CD14-positive monocyte (primary cell): ENCODE measurements at regions not wholly inside any gene's neighbourhood (a gene's known extent, or its start where the extent isn't known, plus 50 kb on each side); places are given as distances from the start of the nearest gene placed in this dataset.
"Not testable (repeated sequence)": the region's sequence is repeated elsewhere in the genome, so short reads cannot be mapped to it uniquely, and the experiment has no call there.

ENCODE experiments used
- DNase-seq, 3 donors: peaks; one replicate each; pipeline ENCODE4 v3.0.0-alpha.2; 2011 to 2022
- H2AFZ ChIP-seq: 2 replicates; pipeline ENCODE4 v1.6.0; 2012; ENCODE audit warnings: mild to moderate bottlenecking, low read depth, low read length, inconsistent platforms; ENCODE audit not compliant: insufficient read depth, poor library complexity, severe bottlenecking
- H3K27ac ChIP-seq, 2 donors: 1 replicate in 1 of 2; 2 replicates in 1 of 2; pipeline ENCODE4 v1.5.1; 2012 to 2013; ENCODE audit warnings: low read length in 2 of 2, control low read depth in 1 of 2, inconsistent platforms in 1 of 2, low read depth in 1 of 2, mild to moderate bottlenecking in 1 of 2
- H3K27me3 ChIP-seq, 2 donors: one replicate each; pipeline versions ENCODE4 v1.6.0 to v1.6.1; 2011 to 2013; ENCODE audit warnings: low read length in 2 of 2; ENCODE audit not compliant: control insufficient read depth in 2 of 2, insufficient read depth in 2 of 2
- H3K36me3 ChIP-seq, 2 donors: replicated peaks in 1 of 2; 1 replicate in 1 of 2; 2 replicates in 1 of 2; pipeline versions ENCODE4 v1.5.1 to v1.6.1; 2012 to 2013; ENCODE audit warnings: low read length in 2 of 2, control low read depth in 1 of 2, inconsistent platforms in 1 of 2, mild to moderate bottlenecking in 1 of 2; ENCODE audit not compliant: insufficient read depth in 2 of 2, control insufficient read depth in 1 of 2
- H3K4me1 ChIP-seq, 2 donors: 1 replicate in 1 of 2; 2 replicates in 1 of 2; pipeline versions ENCODE4 v1.5.1 to v1.6.1; 2012 to 2013; ENCODE audit warnings: low read length in 2 of 2, control low read depth in 1 of 2, inconsistent platforms in 1 of 2, mild to moderate bottlenecking in 1 of 2, moderate library complexity in 1 of 2; ENCODE audit not compliant: insufficient read depth in 2 of 2, control insufficient read depth in 1 of 2
- H3K4me2 ChIP-seq: replicated peaks from 2 replicates; pipeline ENCODE3; 2012; ENCODE audit warnings: low read length, moderate library complexity, mild to moderate bottlenecking; ENCODE audit not compliant: poor library complexity, severe bottlenecking; ENCODE audit errors: extremely low read depth
- H3K4me3 ChIP-seq, 3 experiments: fragments of 200-600 bp in 1 of 3; sonication (generic) in 1 of 3; replicated peaks in 1 of 3; 1 replicate in 2 of 3; 2 replicates in 1 of 3; pipeline ENCODE4 v1.5.1; 2011 to 2013; ENCODE audit warnings: low read length in 3 of 3, mild to moderate bottlenecking in 3 of 3, control low read depth in 2 of 3, low read depth in 2 of 3, inconsistent platforms in 1 of 3, moderate library complexity in 1 of 3
- H3K79me2 ChIP-seq: 2 replicates; pipeline ENCODE4 v1.6.0; 2012; ENCODE audit warnings: mild to moderate bottlenecking, control low read depth, inconsistent platforms, low read length, moderate library complexity; ENCODE audit not compliant: insufficient read depth
- H3K9ac ChIP-seq: 2 replicates; pipeline ENCODE4 v1.6.0; 2017; ENCODE audit warnings: low read length, mild to moderate bottlenecking; ENCODE audit not compliant: insufficient read depth, poor library complexity, severe bottlenecking
- H3K9me3 ChIP-seq, 2 donors: replicated peaks in 1 of 2; 1 replicate in 1 of 2; 2 replicates in 1 of 2; pipeline versions ENCODE4 v1.5.1 to v1.6.1; 2012 to 2013; ENCODE audit warnings: low read length in 2 of 2, control low read depth in 1 of 2; ENCODE audit not compliant: control insufficient read depth in 1 of 2, insufficient read depth in 1 of 2
- H4K20me1 ChIP-seq: 2 replicates; pipeline ENCODE4 v1.6.0; 2012; ENCODE audit warnings: mild to moderate bottlenecking, low read length, control low read depth, moderate library complexity; ENCODE audit not compliant: insufficient read depth
- H3K27ac Mint-ChIP-seq, 7 donors: one replicate each; pipeline ENCODE4 v1.8.0; 2020; ENCODE audit warnings: mild to moderate bottlenecking in 7 of 7, mixed read lengths in 7 of 7, moderate library complexity in 6 of 7, inconsistent platforms in 2 of 7
- H3K27me3 Mint-ChIP-seq, 3 donors: one replicate each; pipeline ENCODE4 v1.8.0; 2021 to 2022; ENCODE audit warnings: low read depth in 3 of 3, mild to moderate bottlenecking in 3 of 3, mixed read lengths in 3 of 3, moderate library complexity in 3 of 3, inconsistent platforms in 1 of 3
- H3K36me3 Mint-ChIP-seq, 2 donors: one replicate each; pipeline ENCODE4 v1.8.0; 2020; ENCODE audit warnings: mixed read lengths in 2 of 2, inconsistent platforms in 1 of 2, mild to moderate bottlenecking in 1 of 2
- H3K4me1 Mint-ChIP-seq: one replicate; pipeline ENCODE4 v1.8.0; 2020; ENCODE audit warnings: mild to moderate bottlenecking, mixed read lengths
- H3K4me3 Mint-ChIP-seq, 2 donors: one replicate each; pipeline ENCODE4 v1.8.0; 2020; ENCODE audit warnings: mild to moderate bottlenecking in 2 of 2, mixed read lengths in 2 of 2, moderate library complexity in 1 of 2
- H3K9me3 Mint-ChIP-seq, 7 donors: one replicate each; pipeline ENCODE4 v1.8.0; 2020 to 2022; ENCODE audit warnings: mixed read lengths in 7 of 7, mild to moderate bottlenecking in 6 of 7, moderate library complexity in 6 of 7, inconsistent platforms in 2 of 7
- CTCF ChIP-seq: fragments of 200-600 bp; IDR thresholded peaks from one replicate; pipeline ENCODE4 v1.8.0; 2022; ENCODE audit warnings: antibody characterized with exemption, mild to moderate bottlenecking
- WGBS: methylation state at CpG from one replicate; pipeline ENCODE4 v1.1.5; 2013; ENCODE audit warnings: missing lambda C conversion rate; ENCODE audit not compliant: insufficient coverage; 5-methylcytosine and 5-hydroxymethylcytosine counted together
- intact Hi-C, 2 donors: fragments of 100-400 bp; cut with micrococcal nuclease; formaldehyde crosslinking; loops; one replicate each; pipeline versions ENCODE4 v1.15.0 to v1.15.1; 2023

GRCh38 chr5:13580058-13580457 is 364.4 kb downstream of the DNAH5 start:
- Mint-ChIP-seq H3K4me1 (no peaks in the 10 kb centered on the region), H3K36me3 (no peaks in the 10 kb centered on the region), H3K4me3 (no peak overlapping the region), H3K9me3 (peaks cover 7 to 24% (median 17%) of the 10 kb centered on the region in 7 donors), H3K27ac (no peak overlapping the region), H3K27me3 (peaks cover 0 to 2% (median 0%) of the 10 kb centered on the region in 3 donors)
- Histone ChIP-seq H3K9me3 (peaks cover 7 to 11% of the 10 kb centered on the region in 2 donors), H4K20me1 (no peaks in the 10 kb centered on the region), H3K4me1 (no peaks in the 10 kb centered on the region), H3K27ac (no peak overlapping the region), H2AFZ (no peak overlapping the region), H3K4me2 (no peak overlapping the region), H3K79me2 (no peaks in the 10 kb centered on the region), H3K9ac (no peak overlapping the region), H3K36me3 (no peaks in the 10 kb centered on the region), H3K27me3 (no peaks in the 10 kb centered on the region), H3K4me3 (no peak overlapping the region)
- intact Hi-C loops, result no loop called here
- DNase-seq, result no peak
- TF ChIP-seq CTCF, result no peak
- WGBS, result 81% methylated on average over 4 of the region's 5 CpGs

- H4K20me1 ChIP-seq, H3K27me3 Mint-ChIP-seq, H3K27ac ChIP-seq, intact Hi-C loops, H3K4me1 ChIP-seq, H3K36me3 Mint-ChIP-seq, H3K4me2 ChIP-seq, H3K79me2 ChIP-seq, H2AFZ ChIP-seq, H3K27ac Mint-ChIP-seq, H3K4me3 Mint-ChIP-seq, H3K36me3 ChIP-seq, H3K9ac ChIP-seq, H3K27me3 ChIP-seq, H3K4me1 Mint-ChIP-seq, DNase-seq, H3K4me3 ChIP-seq: not testable (repeated sequence)
- H3K9me3 ChIP-seq, result peaks cover 7 to 11% of the 10 kb centered on the region in 2 donors
- 90% methylated on average over 8 of the region's 9 CpGs for WGBS
- H3K9me3 Mint-ChIP-seq, result peaks cover 7 to 24% (median 17%) of the 10 kb centered on the region in 7 donors
These were observed 365.4 kb downstream of the DNAH5 start for GRCh38 chr5:13579091-13579490.

GRCh38 chr5:13578311-13579039 is 366.0 kb downstream of the DNAH5 start:
- intact Hi-C loops, H3K36me3 Mint-ChIP-seq, DNase-seq, H3K4me1 Mint-ChIP-seq, H2AFZ ChIP-seq, H3K4me3 Mint-ChIP-seq, H3K27me3 Mint-ChIP-seq, H4K20me1 ChIP-seq, H3K27ac Mint-ChIP-seq, H3K27me3 ChIP-seq, H3K4me3 ChIP-seq, H3K27ac ChIP-seq, H3K36me3 ChIP-seq, H3K4me1 ChIP-seq, H3K4me2 ChIP-seq, H3K9ac ChIP-seq, H3K79me2 ChIP-seq: not testable (repeated sequence)
- peaks cover 7 to 11% of the 10 kb centered on the region in 2 donors for H3K9me3 ChIP-seq
- H3K9me3 Mint-ChIP-seq, result peaks cover 7 to 24% (median 17%) of the 10 kb centered on the region in 7 donors
- 84% methylated on average over 39 of the region's 48 CpGs for WGBS
